Jurkat, Clone E6-1 (cell line): ENCODE measurements at regions not wholly inside any gene's neighbourhood (a gene's known extent, or its start where the extent isn't known, plus 50 kb on each side); places are given as distances from the start of the nearest gene placed in this dataset.

ENCODE experiments used
- DNase-seq: peaks from one replicate; pipeline ENCODE4 v3.0.0-alpha.2; 2011; ENCODE audit warnings: low read depth, low spot score
- H3K4me3 ChIP-seq: 2 replicates; pipeline ENCODE4 v1.5.1; 2011; ENCODE audit warnings: mild to moderate bottlenecking, low read length, control low read depth, moderate library complexity

DNA sequence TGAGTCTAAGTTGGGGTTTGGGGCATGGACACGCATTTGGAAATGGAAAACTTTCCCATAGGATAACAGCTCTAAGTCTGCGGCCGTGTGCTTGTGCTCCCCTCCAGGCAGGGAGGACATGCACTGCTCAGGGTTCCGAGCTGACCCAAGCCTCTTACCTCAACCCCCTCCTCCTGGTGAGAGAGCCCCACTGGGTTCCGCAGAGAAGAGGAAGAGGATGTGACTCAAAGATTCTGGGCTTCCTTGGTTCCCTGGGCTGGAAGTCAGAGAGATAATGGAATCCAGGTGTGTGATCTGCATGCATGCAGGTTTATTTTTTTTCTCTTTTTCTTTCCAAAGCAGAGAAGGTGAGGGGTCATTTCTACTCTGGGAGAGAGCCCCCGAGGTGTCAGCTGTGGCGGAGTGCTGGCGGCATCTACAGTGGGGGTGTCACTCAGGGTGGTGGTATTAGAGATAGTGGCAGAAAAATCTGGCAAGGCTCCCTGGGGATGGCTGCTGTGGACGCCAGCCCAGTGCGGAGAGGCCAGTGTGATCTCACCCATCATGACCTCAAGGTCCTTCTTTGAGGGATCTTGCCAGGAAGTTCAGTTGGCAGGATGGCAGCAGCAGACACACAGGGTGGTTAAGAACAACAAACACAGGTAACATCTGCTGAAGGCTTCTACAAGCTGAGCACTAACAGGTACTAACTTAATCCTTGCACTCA, 168.7 kb upstream of the HAND2 start:
- no peak overlapping the region for H3K4me3 ChIP-seq
- no peak for DNase-seq

- DNase-seq: no peak
- no peak overlapping the region for H3K4me3 ChIP-seq
These were observed 167.8 kb upstream of the HAND2 start for GRCh38 chr4:173697840-173698239.

GRCh38 chr4:173696551-173696950, 166.5 kb upstream of the HAND2 start:
- H3K4me3 ChIP-seq: no peak overlapping the region
- DNase-seq: no peak

DNA sequence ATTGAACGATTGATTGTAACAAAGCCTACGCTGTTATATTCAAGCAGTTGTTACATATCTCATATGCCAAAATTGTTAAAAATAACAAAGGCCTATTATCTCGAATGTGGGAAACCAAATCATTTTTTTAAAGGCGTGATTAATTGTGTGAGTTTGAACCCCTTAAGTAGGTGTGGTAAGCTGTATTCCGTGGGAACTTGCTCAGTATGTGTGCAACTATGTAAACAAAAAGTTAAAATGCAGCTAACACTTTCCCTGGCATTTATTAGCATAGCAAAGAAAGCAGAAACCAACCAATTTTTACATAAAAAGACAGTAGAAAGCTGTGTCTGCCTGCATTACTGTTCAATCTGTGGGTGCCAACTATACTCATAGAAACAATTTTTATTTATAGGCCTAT, 166.0 kb upstream of the HAND2 start:
- DNase-seq: no peak
- H3K4me3 ChIP-seq: no peak overlapping the region

DNA sequence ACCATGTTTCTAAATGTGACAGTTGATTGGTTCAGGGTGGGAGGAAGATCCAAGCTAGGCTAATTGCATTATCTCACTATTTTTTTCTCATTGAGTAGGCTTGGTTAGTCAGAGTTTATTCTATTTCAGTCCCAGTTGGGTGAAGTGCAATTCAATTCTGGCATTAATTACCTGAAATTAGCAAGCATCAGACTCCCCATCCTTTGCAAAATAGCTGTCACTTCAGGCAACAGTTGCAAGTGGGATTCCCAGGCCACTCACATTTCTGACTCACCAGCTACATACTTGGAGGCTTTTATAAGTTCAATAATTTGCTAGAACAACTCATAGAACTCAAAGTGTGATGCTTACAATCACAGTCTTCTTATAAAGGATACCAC, 155.8 kb upstream of the HAND2 start:
- DNase-seq: no peak

DNA sequence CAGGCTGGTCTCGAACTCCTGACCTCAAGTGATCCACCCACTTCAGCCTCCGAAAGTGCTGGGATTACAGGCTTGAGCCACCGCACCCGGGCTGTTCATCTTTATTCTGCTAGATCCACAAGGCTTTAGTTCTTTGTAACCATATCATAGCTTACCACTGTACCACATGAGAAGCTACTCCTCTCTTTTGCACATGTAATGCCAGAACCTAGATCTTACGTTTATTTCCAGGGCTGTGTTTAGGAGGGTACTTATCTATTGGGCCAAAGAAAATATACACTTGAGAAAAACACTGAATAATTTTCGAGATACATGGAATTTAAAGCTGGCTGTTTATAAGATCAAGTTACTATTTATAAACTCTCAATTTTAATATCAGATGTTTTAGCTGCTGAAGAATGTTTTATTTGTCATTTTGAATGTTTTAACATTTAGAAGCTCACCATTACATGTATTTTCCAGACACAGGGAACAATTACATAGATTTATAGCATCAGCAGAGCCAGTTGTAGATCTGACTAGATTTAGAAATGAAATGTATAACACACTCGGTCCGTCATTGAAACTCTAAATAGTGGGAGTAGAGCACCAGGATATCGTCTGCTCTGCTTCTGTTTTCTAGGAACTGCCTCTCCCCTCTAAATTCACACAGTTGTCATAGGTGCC, 155.3 kb upstream of the HAND2 start:
- no peak for DNase-seq
- no peak overlapping the region for H3K4me3 ChIP-seq

More for the DNA sequence above, 155.8 kb upstream of the HAND2 start:
- no peak overlapping the region for H3K4me3 ChIP-seq

GRCh38 chr4:173684223-173684622, 154.2 kb upstream of the HAND2 start:
- no peak overlapping the region for H3K4me3 ChIP-seq
- DNase-seq: no peak

- H3K4me3 ChIP-seq: no peak overlapping the region
- DNase-seq: no peak
These were observed 152.6 kb upstream of the HAND2 start for GRCh38 chr4:173682609-173683008.

GRCh38 chr4:173680278-173680677, 150.2 kb upstream of the HAND2 start:
- no peak for DNase-seq
- H3K4me3 ChIP-seq: no peak overlapping the region

DNA sequence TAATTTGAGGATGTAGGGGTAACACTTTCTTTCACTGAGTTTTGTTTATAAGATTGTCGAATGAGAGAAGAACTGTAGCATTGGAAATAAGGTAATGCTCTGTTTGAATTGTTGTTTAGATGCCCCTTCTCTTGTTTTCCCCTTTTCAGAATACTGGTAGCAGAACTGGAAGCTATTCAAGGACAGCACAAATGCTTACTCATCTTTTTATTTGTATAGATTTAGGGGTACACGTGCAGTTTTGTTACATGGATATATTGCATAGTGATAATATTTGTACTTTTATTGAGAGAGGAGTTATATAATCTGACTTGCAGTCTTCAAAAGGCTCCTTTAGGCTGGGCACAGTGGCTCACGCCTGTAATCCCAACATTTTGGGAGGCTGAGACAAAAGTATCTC, 145.4 kb upstream of the HAND2 start:
- DNase-seq: no peak
- H3K4me3 ChIP-seq: no peak overlapping the region

GRCh38 chr4:173669460-173670179, 139.6 kb upstream of the HAND2 start:
- H3K4me3 ChIP-seq: no peak overlapping the region

GRCh38 chr4:173661001-173661400, 131.0 kb upstream of the HAND2 start:
- no peak for DNase-seq
- no peak overlapping the region for H3K4me3 ChIP-seq

More at GRCh38 chr4:173669460-173670179, 139.6 kb upstream of the HAND2 start:
- no peak for DNase-seq

DNA sequence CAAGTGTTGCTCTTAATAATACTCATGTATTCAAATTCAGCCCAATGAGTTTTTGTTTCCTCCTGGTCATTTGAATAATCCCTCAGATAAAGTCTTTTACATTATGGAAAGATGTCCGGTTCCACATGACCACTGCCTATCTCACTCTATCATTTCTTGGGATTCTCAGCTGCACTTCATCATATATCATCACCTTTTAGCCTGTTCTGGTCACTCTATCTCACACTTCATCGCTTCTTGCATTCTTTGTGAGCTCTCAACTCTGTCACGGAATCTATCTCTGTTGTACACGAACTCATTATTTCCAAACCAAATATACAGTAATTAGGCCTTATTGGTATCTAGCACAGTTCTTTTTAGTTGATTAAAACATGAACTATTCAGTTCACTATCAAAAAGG, 126.9 kb upstream of the HAND2 start:
- no peak overlapping the region for H3K4me3 ChIP-seq
- DNase-seq: no peak

- no peak overlapping the region for H3K4me3 ChIP-seq
- no peak for DNase-seq
These were observed 122.4 kb upstream of the HAND2 start for GRCh38 chr4:173652283-173652931.

DNA sequence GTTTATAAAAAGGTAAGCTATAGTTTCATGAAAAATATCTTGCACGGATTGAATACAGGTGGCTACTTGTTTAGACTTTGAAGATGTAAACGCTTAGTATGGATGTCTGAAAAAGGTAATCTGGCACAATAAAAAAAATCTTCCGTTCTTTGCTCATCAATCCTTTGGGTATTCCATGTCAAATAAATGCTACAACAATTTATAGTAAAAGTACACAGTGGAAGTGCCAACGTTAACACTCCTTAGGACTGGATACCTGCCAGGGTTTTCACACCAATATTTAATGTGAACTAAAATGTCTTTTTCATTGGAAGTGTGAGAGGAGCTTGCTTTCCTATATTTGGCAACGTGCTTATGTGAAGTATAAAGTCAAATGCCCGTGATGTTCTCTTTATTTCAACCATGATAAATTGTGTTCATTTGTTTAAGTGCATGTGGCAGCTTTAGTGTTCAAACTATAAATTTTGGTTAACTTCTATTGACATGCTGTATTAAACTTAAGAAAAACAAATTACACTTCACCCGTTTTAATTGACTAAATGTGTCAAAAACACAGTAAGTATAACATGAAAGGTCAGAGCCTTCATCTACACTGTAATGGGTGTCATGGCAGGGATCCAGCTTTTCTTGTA, 121.7 kb upstream of the HAND2 start:
- no peak for DNase-seq
- no peak overlapping the region for H3K4me3 ChIP-seq

DNA sequence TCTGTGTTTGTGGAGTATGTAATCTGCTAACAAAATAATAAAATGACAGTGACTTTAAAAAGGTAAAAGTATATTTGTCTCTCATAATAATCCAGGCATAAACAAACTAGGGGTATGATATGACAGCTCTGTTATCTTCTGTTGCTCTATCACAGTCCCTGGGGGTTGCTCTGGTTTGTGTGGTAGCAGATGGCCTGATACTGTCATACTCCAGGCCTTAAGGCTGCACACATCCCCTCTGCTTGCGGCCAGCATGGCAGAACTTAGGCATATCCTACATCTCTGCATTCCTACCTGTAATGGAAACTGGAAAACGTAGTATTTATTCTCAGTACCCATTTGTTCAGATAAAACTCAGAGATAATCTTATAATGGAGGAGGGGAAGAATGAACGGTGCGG, 117.9 kb upstream of the HAND2 start:
- no peak overlapping the region for H3K4me3 ChIP-seq
- no peak for DNase-seq

- DNase-seq: no peak
- H3K4me3 ChIP-seq: no peak overlapping the region
These were observed 112.5 kb upstream of the HAND2 start for GRCh38 chr4:173642509-173642908.

DNA sequence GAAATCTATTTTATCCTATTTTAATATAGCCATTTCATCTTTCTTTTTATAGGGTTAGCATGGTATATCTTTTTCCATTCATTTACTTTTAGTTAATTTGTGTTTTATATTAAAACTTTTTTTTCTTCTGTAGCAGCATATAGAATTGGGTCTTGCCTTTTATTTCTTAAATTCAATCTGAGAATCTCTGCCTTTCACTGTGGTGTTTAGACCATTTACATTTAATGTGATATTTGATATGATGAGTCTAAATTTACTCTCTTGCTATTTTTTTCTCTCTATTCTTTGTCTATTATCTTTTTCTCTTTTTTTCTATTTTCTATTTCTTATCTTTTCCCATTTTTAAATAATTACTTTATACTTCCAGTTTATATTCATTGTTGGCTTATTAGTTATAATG, 105.4 kb upstream of the HAND2 start:
- DNase-seq: no peak
- no peak overlapping the region for H3K4me3 ChIP-seq

GRCh38 chr4:173626277-173626676, 96.2 kb upstream of the HAND2 start:
- H3K4me3 ChIP-seq: no peak overlapping the region
- no peak for DNase-seq
